ENCODE measurements at regions not wholly inside any gene's neighbourhood (a gene's known extent, or its start where the extent isn't known, plus 50 kb on each side); places are given as distances from the start of the nearest gene placed in this dataset.
"Not testable (repeated sequence)": the region's sequence is repeated elsewhere in the genome, so short reads cannot be mapped to it uniquely, and the experiment has no call there.

GRCh38 chr2:156254637-156255067, 77.9 kb downstream of the NR4A2 start:
- not testable (repeated sequence) for DNase-seq

- DNase-seq: no peak
Measured at GRCh38 chr2:156253765-156254164, 78.8 kb downstream of the NR4A2 start.

GRCh38 chr2:156242874-156243273, 89.6 kb downstream of the NR4A2 start:
- DNase-seq: no peak

- DNase-seq: no peak
Measured at GRCh38 chr2:156237558-156237957, 95.0 kb downstream of the NR4A2 start.

GRCh38 chr2:156229724-156230362, 102.7 kb downstream of the NR4A2 start:
- DNase-seq: no peak

- not testable (repeated sequence) for DNase-seq
Measured at GRCh38 chr2:156223328-156223727, 109.2 kb downstream of the NR4A2 start.

GRCh38 chr2:156221703-156222102, 110.8 kb downstream of the NR4A2 start:
- DNase-seq: no peak

- no peak for DNase-seq
Measured at GRCh38 chr2:156219491-156220100, 112.9 kb downstream of the NR4A2 start.

- no peak for DNase-seq
Measured at GRCh38 chr2:156215656-156216055, 116.9 kb downstream of the NR4A2 start.

GRCh38 chr2:156211318-156211717, 121.2 kb downstream of the NR4A2 start:
- DNase-seq: no peak

GRCh38 chr2:156206355-156206754, 126.2 kb downstream of the NR4A2 start:
- no peak for DNase-seq

- DNase-seq: no peak
Measured at GRCh38 chr2:156199588-156199987, 132.9 kb downstream of the NR4A2 start.

- no peak for DNase-seq
Measured at GRCh38 chr2:156196031-156196430, 136.5 kb downstream of the NR4A2 start.

- DNase-seq: no peak
Measured at GRCh38 chr2:156192468-156192867, 140.1 kb downstream of the NR4A2 start.

- no peak for DNase-seq
Measured at GRCh38 chr2:156191527-156191926, 141.0 kb downstream of the NR4A2 start.

GRCh38 chr2:156190517-156190916, 142.0 kb downstream of the NR4A2 start:
- DNase-seq: no peak

- no peak for DNase-seq
Measured at GRCh38 chr2:156189584-156189983, 142.9 kb downstream of the NR4A2 start.

- DNase-seq: no peak
Measured at GRCh38 chr2:156189143-156189542, 143.4 kb downstream of the NR4A2 start.

GRCh38 chr2:156182132-156182531, 150.4 kb downstream of the NR4A2 start:
- no peak for DNase-seq

- DNase-seq: no peak
Measured at GRCh38 chr2:156181208-156181607, 151.3 kb downstream of the NR4A2 start.

GRCh38 chr2:156177654-156178053, 154.9 kb downstream of the NR4A2 start:
- DNase-seq: no peak

- DNase-seq: no peak
Measured at GRCh38 chr2:156175946-156176345, 156.6 kb downstream of the NR4A2 start.

- no peak for DNase-seq
Measured at GRCh38 chr2:156170929-156171328, 161.6 kb downstream of the NR4A2 start.

- no peak for DNase-seq
Measured at GRCh38 chr2:156165742-156166141, 166.8 kb downstream of the NR4A2 start.
